HG03175 (cell line): ENCODE measurements at regions not wholly inside any gene's neighbourhood (a gene's known extent, or its start where the extent isn't known, plus 50 kb on each side); places are given as distances from the start of the nearest gene placed in this dataset.

Experiments
- ATAC-seq: cut with Tn5 transposase; IDR thresholded peaks from one replicate; pipeline ENCODE4 v1.9.1; 2021; ENCODE audit warnings: mild to moderate bottlenecking, moderate library complexity; ENCODE audit not compliant: unreplicated experiment

GRCh38 chr18:22838221-22838620 lies 94.9 kb upstream of the RBBP8 start:
- no peak for ATAC-seq

GRCh38 chr18:22838639-22839277 lies 94.4 kb upstream of the RBBP8 start:
- ATAC-seq = peak; percentile 62

- ATAC-seq = peak; percentile 43
Measured at GRCh38 chr18:22839340-22839821, 93.7 kb upstream of the RBBP8 start.

- no peak for ATAC-seq
Measured at GRCh38 chr18:22840606-22841144, 92.5 kb upstream of the RBBP8 start.

- ATAC-seq = no peak
Measured at GRCh38 chr18:22841840-22842239, 91.3 kb upstream of the RBBP8 start.

GRCh38 chr18:22844190-22844589 lies 88.9 kb upstream of the RBBP8 start:
- no peak for ATAC-seq

- no peak for ATAC-seq
Measured at GRCh38 chr18:22844628-22845027, 88.5 kb upstream of the RBBP8 start.

GRCh38 chr18:22846088-22846683 lies 86.9 kb upstream of the RBBP8 start:
- ATAC-seq = no peak

GRCh38 chr18:22846697-22847096 lies 86.4 kb upstream of the RBBP8 start:
- ATAC-seq = no peak

GRCh38 chr18:22847392-22847791 lies 85.7 kb upstream of the RBBP8 start:
- ATAC-seq = no peak

- no peak for ATAC-seq
Measured at GRCh38 chr18:22847867-22848451, 85.2 kb upstream of the RBBP8 start.

- no peak for ATAC-seq
Measured at GRCh38 chr18:22848615-22849014, 84.5 kb upstream of the RBBP8 start.

- no peak for ATAC-seq
Measured at GRCh38 chr18:22856870-22857269, 76.3 kb upstream of the RBBP8 start.

- no peak for ATAC-seq
Measured at GRCh38 chr18:22858121-22858520, 75.0 kb upstream of the RBBP8 start.

GRCh38 chr18:22860807-22861206 lies 72.3 kb upstream of the RBBP8 start:
- ATAC-seq = no peak

GRCh38 chr18:22865354-22866116 lies 67.6 kb upstream of the RBBP8 start:
- ATAC-seq = no peak

- ATAC-seq = no peak
Measured at GRCh38 chr18:22868831-22869230, 64.3 kb upstream of the RBBP8 start.

GRCh38 chr18:22871809-22872525 lies 61.2 kb upstream of the RBBP8 start:
- ATAC-seq = no peak

- ATAC-seq = peak; percentile 76
Measured at GRCh38 chr18:22872900-22873537, 60.1 kb upstream of the RBBP8 start.

- ATAC-seq = no peak
Measured at GRCh38 chr18:22879293-22879692, 53.8 kb upstream of the RBBP8 start.
